Left cardiac atrium (tissue), 4 donors: ENCODE measurements at regions not wholly inside any gene's neighbourhood (a gene's known extent, or its start where the extent isn't known, plus 50 kb on each side); places are given as distances from the start of the nearest gene placed in this dataset.

Experiments used
- ATAC-seq, 2 donors: fragments of 200-7000 bp; cut with Tn5 transposase; one replicate each; pipeline ENCODE4 v1.9.1; 2020; ENCODE audit warnings: mild to moderate bottlenecking in 2 of 2, moderate library complexity in 2 of 2
- DNase-seq: peaks from one replicate; pipeline ENCODE4 v3.0.0-alpha.2; 2020
- intact Hi-C, 2 donors: fragments of 100-400 bp; cut with DNase I; formaldehyde crosslinking; loops; one replicate each; pipeline versions ENCODE4 v1.14.1 to v1.15.1; 2022 to 2023
- donor health status: DM: no; HTN: yes; CAD: no.
- donor health status: DM: no; HTN: yes; CAD: no; lungs with severe emphysema.
- donor health status: DM: yes; HTN: yes; CAD: no.
- donor health status: Dilated cardiomyopathy.

- no peak for ATAC-seq
These were observed 254.6 kb downstream of the BUD13 start for GRCh38 chr11:116518141-116518540.

DNA sequence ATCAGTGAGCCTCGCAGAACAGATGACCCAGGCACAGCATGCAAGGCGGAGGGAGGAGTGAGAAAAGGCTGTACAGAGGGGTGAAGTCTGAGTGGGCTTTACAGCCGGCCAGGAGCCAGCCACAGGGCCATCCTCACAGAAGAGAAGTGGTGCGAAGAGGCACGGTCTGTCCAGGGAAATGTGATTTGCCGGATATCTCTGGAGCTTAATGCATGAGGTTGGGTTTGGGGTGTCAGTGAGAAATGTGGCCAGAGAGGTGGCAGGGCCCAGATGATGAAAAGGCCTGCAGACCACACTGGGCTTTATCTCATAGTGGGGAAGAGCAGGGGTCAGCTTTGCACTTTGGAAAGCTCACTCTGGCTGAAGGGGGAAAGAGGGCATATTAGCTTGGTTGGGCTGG, 255.2 kb downstream of the BUD13 start:
- ATAC-seq (no peak), DNase-seq (no peak)
- intact Hi-C loops: no loop called here

More at GRCh38 chr11:116518141-116518540, 254.6 kb downstream of the BUD13 start:
- intact Hi-C loops: no loop called here
- no peak for DNase-seq

DNA sequence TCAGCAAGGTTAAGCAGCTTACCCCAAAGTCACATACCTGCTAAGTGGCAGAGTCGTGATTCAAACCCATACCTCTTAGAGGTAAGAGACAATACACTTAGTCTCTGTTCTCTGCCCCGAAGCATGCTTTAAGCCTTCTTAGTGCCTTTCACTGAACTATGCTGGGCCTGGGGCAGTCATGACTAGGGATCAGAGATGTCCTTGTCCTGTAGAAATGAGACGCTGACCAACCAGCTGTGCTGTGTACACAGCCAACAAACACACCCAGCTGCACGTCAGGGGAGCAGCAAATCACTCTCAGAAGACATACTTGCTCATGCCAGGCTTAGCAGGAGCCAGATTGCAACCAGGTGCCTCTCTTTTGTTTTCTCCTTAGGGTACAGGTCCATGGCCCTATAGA, 255.7 kb downstream of the BUD13 start:
- no peak for ATAC-seq
- no peak for DNase-seq
- intact Hi-C loops: no loop called here

- ATAC-seq (no peak), DNase-seq (no peak)
- intact Hi-C loops: no loop called here
These were observed 257.1 kb downstream of the BUD13 start for GRCh38 chr11:116515664-116516184.

DNA sequence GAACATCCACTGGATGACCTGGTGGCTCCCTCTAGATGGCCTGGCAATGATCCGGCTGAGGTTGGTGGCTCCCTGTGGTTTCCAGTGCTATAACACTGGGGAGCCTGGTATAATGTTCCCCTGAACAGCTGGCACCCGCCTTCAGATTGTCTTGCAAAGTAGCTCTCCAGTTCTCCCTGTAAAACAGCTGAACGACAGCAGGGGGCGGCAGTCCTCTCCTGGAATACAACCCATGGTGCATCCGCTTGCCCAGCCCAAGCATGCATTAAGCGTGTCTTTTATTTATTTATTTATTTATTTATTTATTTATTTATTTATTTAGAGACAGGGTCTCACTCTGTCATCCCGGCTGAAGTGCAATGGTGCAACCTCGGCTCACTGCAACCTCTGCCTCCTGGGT, 258.9 kb downstream of the BUD13 start:
- ATAC-seq (peak in 1 of 2 donors; percentile 39), DNase-seq (no peak)
- intact Hi-C loops: no loop called here

- intact Hi-C loops: no loop called here
- ATAC-seq: no peak
- DNase-seq: no peak
These were observed 259.4 kb downstream of the BUD13 start for GRCh38 chr11:116513278-116513823.

DNA sequence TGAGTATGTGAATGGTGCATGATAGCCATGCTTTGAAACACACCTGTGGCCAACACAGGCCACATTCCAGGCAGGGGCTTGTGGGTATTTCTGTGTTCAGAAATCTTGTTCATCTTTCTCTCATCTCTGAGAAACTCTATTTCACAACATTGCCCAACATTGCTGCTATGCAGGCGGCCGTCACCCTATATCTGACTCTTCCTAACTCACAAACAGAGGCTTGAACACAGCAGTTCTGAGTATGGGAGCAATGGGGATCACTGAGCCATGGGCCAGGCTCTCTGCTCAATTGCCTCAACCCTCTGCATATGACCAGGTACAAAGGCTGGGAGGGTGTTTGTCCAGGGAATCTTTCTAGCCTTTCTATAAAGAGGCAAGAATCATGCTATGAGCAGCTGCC, 259.9 kb downstream of the BUD13 start:
- ATAC-seq: no peak
- intact Hi-C loops: no loop called here
- DNase-seq: no peak

GRCh38 chr11:116511684-116512083, 261.1 kb downstream of the BUD13 start:
- no peak for ATAC-seq
- intact Hi-C loops: no loop called here
- no peak for DNase-seq

- ATAC-seq (no peak), DNase-seq (no peak)
- intact Hi-C loops: no loop called here
These were observed 261.7 kb downstream of the BUD13 start for GRCh38 chr11:116510886-116511650.

GRCh38 chr11:116510166-116510565, 262.6 kb downstream of the BUD13 start:
- intact Hi-C loops: no loop called here
- no peak for DNase-seq
- no peak for ATAC-seq

DNA sequence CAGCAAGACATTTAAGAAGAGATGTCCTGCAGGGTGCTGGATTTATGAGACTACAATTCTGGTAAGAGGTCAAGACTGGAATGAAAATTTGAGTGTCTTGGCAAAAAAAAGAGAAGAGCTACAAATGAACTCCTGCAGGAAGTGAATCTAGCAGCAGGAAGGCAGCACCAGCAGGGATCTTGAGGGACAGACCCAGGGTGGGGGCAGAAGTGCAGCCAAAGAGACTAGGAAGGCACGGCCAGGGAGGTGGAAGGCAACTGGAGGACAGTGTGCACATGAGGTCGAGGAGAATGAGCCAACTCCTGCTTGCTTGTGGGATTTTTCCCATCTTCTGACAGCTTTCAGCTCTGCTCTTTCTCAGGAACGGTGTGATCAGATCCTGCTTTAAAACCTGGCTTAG, 263.2 kb downstream of the BUD13 start:
- ATAC-seq (no peak), DNase-seq (no peak)
- intact Hi-C loops: no loop called here

DNA sequence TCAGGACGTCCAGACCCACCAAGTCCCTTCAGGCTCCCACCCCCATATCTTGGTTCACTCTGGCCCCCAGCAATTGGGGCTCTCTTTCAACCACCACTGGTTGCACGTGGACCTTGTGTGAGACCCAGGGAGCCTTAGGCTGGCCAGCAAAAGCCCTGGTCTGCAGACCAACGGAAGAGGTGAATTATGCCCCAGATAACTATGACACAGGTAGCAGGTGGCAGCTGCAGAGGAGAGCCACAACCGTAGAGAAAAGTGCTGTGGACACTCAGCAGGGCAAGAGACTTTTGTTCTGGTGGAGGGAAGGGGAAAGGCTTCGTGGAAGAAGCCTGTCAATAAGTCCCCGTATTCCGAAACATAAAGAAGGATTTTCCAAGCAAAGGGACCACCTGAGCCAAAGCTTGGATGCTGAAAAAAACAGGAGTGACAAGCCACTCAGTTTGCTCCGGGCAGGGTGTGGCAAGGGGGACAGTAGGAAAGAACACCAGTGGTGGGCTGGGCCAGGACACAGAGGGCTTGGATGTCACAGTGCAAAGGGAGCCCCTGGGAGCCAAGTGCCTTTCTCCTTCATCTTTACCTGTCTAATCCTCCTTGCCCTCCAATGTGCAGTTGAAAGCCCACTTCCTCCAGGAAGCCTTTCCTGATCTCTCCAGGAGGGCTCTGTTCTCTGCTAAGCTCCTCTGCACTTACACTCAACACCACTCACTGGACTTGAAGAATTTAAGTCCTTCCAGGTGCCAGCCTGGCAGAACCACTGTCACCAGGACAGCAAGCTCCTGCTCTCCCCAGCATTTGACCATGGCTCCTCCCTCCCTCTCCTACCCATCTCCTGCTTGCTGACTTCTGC, 264.7 kb downstream of the BUD13 start:
- DNase-seq: no peak
- intact Hi-C loops: no loop called here

GRCh38 chr11:116507016-116507415, 265.8 kb downstream of the BUD13 start:
- ATAC-seq: no peak
- intact Hi-C loops: no loop called here
- no peak for DNase-seq

More for the DNA sequence above, 264.7 kb downstream of the BUD13 start:
- no peak for ATAC-seq

- ATAC-seq (no peak), DNase-seq (no peak)
- intact Hi-C loops: no loop called here
These were observed 266.4 kb downstream of the BUD13 start for GRCh38 chr11:116506263-116506825.

DNA sequence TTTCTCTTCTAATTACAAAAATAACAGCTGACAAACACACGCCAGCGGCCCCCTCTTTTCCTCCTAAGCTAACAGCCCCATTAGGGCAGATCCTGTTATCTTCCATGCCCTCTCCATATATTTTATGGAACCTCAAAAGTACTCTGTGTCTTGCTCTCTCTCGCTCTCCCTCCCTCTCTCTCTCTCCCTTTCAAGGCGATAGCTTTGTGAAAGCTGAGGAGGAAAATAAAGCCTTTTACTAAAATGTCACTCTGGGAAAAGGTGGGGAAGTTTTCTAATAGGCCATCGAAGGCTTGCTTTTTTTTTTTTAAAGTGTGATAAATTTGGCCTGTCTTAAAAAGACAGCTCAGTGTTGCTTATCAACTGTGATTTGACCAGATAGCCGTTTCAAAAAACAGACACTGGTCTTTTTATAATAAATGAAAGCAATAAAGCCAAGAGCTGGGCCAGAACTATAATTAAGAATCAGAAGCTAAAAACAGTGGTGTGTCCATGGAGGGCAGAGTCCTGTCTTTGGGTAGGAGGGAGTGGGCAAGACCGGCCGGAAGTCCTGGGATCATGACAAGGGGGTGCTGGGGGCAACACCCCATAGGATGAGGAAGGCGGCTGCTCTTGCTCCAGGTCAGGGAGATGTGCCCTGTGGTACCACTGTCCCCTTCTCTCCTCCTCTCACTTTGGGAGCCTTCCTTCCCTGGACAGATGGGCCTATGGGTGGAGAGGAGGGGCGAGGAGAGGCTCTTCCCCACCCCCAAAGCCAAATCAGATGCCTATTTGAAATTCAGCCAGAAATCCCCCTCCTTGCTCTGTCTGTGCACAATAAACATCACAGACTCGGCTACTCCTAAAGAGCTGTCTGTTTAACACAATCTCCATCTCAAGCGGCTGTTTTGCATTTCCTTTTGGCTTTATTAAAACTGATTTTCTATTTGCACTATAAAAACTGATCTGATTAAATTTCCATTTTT, 267.2 kb downstream of the BUD13 start:
- intact Hi-C loops: no loop called here
- DNase-seq (no peak), ATAC-seq (no peak)

- intact Hi-C loops: no loop called here
- no peak for ATAC-seq
- DNase-seq: no peak
These were observed 268.1 kb downstream of the BUD13 start for GRCh38 chr11:116504541-116505297.

DNA sequence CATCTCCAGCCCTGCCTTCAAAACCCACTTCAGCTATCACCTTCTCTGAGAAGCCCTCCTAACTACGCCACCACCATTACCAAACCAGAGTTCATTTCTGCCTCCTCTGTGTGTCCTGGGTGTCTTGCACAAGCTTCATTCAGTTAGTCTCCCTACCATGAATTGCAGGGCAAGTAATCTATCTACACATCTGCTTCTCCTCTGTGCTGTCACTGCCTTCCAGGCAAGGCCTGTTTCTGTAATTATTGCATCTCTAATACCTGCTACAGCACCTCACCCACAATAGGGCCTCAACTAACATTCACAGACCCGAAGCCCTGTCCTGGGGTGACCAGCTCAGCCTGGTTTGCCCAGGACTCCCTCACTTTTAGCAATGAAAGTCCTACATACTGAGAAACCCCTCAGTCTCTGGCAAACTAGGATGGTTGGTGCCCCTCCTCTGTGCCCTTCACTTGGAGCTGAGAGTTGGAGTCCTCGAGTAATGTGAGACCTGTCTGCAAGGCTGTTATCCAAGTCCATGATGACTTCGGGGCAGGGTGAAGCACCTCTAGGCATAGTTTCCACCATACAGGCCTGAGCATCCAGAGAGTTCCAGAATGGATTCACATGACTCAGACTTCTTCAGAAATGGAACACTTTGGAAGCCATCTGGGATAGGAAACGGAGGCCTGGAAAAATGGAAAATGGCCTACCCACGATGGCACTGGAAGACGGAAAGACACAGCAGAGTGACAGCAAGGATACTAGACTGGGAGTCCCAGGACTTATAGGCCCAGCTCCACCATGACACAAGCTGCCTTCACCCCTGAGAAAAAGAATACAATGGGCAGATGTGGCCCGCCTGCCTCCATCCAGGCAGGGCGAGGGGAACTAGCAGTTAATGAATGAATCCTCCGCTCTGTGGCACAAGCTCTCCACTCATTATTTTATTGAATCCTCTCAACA, 269.3 kb downstream of the BUD13 start:
- no peak for ATAC-seq
- no peak for DNase-seq
- intact Hi-C loops: no loop called here
